ENCODE measurements at regions not wholly inside any gene's neighbourhood (a gene's known extent, or its start where the extent isn't known, plus 50 kb on each side); places are given as distances from the start of the nearest gene placed in this dataset.

GRCh38 chr3:28924744-28925360 lies 356.0 kb upstream of the RBMS3 start:
- TF ChIP-seq SP1 (IDR thresholded peaks at IDR 0.05) (no peak), SUZ12 (IDR thresholded peaks at IDR 0.05) (no peak), HDGF (IDR thresholded peaks at IDR 0.05; ENCODE audit: borderline replicate concordance) (no peak)
- POLR2A ChIA-PET = no interaction called here
- CTCF ChIA-PET = no interaction called here
- no peak for DNase-seq (ENCODE audit: extremely low spot score)

GRCh38 chr3:28933337-28933736 lies 347.5 kb upstream of the RBMS3 start:
- TF ChIP-seq LEF1 (IDR thresholded peaks at IDR 0.05; ENCODE audit: borderline replicate concordance) (no peak), ARNT (IDR thresholded peaks at IDR 0.05) (no peak), TARDBP (IDR thresholded peaks at IDR 0.05) (no peak), FOXA1 (IDR thresholded peaks at IDR 0.05) (no peak)
- CTCF ChIA-PET = no interaction called here
- no peak for DNase-seq (ENCODE audit: extremely low spot score)
- POLR2A ChIA-PET = no interaction called here

GRCh38 chr3:28934126-28934813 lies 346.6 kb upstream of the RBMS3 start:
- ChIA-PET POLR2A (no interaction called here), CTCF (no interaction called here)
- DNase-seq (ENCODE audit: extremely low spot score) = no peak
- TF ChIP-seq SP1 (IDR thresholded peaks at IDR 0.05) = no peak
- no peak for TF ChIP-seq L3MBTL2 (conservative IDR thresholded peaks at IDR 0.05)
- no peak for TF ChIP-seq NFRKB (IDR thresholded peaks at IDR 0.05)

DNA sequence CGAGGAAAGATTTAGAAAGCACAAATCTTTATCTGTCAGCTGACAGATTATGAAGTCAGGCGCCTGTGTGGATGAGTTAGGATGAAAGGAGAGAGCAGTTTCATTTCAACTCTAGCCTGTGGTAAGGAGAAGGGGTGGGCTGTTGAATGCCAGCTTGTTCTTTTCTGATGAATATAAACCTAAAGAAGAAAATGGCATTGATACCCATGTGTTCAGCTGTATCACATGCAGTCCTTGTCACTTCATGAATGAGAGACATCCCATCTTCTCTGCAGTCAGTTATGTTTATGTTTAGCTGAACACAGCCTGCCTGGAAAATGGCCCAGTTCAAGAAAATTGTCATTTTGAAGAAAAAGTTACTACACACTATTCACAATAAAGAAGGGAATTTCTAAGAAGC lies 345.7 kb upstream of the RBMS3 start:
- ChIA-PET CTCF (no interaction called here), POLR2A (no interaction called here)
- no peak for TF ChIP-seq CTBP1 (IDR thresholded peaks at IDR 0.05; ENCODE audit: borderline replicate concordance)
- TF ChIP-seq ZNF384 (IDR thresholded peaks at IDR 0.05) = no peak
- no peak for TF ChIP-seq FOXA1 (IDR thresholded peaks at IDR 0.05)
- no peak for TF ChIP-seq FOXM1 (IDR thresholded peaks at IDR 0.05; ENCODE audit: borderline replicate concordance)
- no peak for TF ChIP-seq FOXK2 (IDR thresholded peaks at IDR 0.05)
- TF ChIP-seq LEF1 (IDR thresholded peaks at IDR 0.05; ENCODE audit: borderline replicate concordance) = no peak
- no peak for TF ChIP-seq SP1 (IDR thresholded peaks at IDR 0.05)
- no peak for TF ChIP-seq PKNOX1 (IDR thresholded peaks at IDR 0.05)
- no peak for TF ChIP-seq L3MBTL2 (conservative IDR thresholded peaks at IDR 0.05)
- no peak for DNase-seq (ENCODE audit: extremely low spot score)

DNA sequence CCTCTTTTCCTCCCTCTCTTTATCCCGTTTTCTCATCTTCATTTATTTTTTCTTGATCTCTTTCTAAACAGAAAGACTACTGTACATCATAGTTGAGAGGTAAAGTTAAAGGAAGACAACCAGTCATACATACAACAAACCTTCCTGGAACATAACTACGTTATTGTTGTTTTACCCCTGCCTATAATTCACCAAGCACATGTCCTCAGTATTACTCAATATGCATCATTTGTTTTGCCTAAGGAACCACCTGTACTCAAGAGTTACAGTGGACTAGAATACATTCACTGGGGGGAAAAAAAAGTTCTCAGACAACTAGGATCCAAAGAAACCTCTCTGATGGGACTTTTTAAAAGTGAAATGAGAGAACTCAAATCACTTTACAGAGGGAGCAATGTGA lies 344.7 kb upstream of the RBMS3 start:
- TF ChIP-seq LEF1 (IDR thresholded peaks at IDR 0.05; ENCODE audit: borderline replicate concordance) (no peak), PKNOX1 (IDR thresholded peaks at IDR 0.05) (no peak), BHLHE40 (IDR thresholded peaks at IDR 0.05; ENCODE audit: borderline replicate concordance) (no peak), ARNT (IDR thresholded peaks at IDR 0.05) (no peak), SP1 (IDR thresholded peaks at IDR 0.05) (no peak), CTBP1 (IDR thresholded peaks at IDR 0.05; ENCODE audit: borderline replicate concordance) (no peak), FOXA1 (IDR thresholded peaks at IDR 0.05) (no peak), HDGF (IDR thresholded peaks at IDR 0.05; ENCODE audit: borderline replicate concordance) (no peak), FOXM1 (IDR thresholded peaks at IDR 0.05; ENCODE audit: borderline replicate concordance) (no peak)
- POLR2A ChIA-PET = no interaction called here
- DNase-seq (ENCODE audit: extremely low spot score) = no peak
- CTCF ChIA-PET = no interaction called here

GRCh38 chr3:28940530-28940929 lies 340.3 kb upstream of the RBMS3 start:
- TF ChIP-seq FOXA1 (IDR thresholded peaks at IDR 0.05) (no peak), SP1 (IDR thresholded peaks at IDR 0.05) (no peak), NFRKB (IDR thresholded peaks at IDR 0.05) (no peak), PKNOX1 (IDR thresholded peaks at IDR 0.05) (no peak)
- no peak for DNase-seq (ENCODE audit: extremely low spot score)
- ChIA-PET POLR2A (no interaction called here), CTCF (no interaction called here)

- ChIA-PET POLR2A (no interaction called here), CTCF (no interaction called here)
- DNase-seq (ENCODE audit: extremely low spot score) = no peak
- TF ChIP-seq BHLHE40 (IDR thresholded peaks at IDR 0.05; ENCODE audit: borderline replicate concordance) (no peak), FOXA1 (IDR thresholded peaks at IDR 0.05) (no peak), LEF1 (IDR thresholded peaks at IDR 0.05; ENCODE audit: borderline replicate concordance) (no peak), ARNT (IDR thresholded peaks at IDR 0.05) (no peak), CTBP1 (IDR thresholded peaks at IDR 0.05; ENCODE audit: borderline replicate concordance) (no peak), TARDBP (IDR thresholded peaks at IDR 0.05) (no peak), SUZ12 (IDR thresholded peaks at IDR 0.05) (no peak), NFRKB (IDR thresholded peaks at IDR 0.05) (no peak), FOXM1 (IDR thresholded peaks at IDR 0.05; ENCODE audit: borderline replicate concordance) (no peak), PKNOX1 (IDR thresholded peaks at IDR 0.05) (no peak)
These were observed 339.9 kb upstream of the RBMS3 start for GRCh38 chr3:28940994-28941393.

All from HEK293T (cell line).